HCT116 (cell line): ENCODE measurements at regions not wholly inside any gene's neighbourhood (a gene's known extent, or its start where the extent isn't known, plus 50 kb on each side); places are given as distances from the start of the nearest gene placed in this dataset.

Source experiments
- ATAC-seq: fragments of 200-7000 bp; cut with Tn5 transposase; 2 replicates; pipeline ENCODE4 v1.9.1; 2020; ENCODE audit warnings: mild to moderate bottlenecking, moderate library complexity
- BruUV-seq: library from RNA; stranded (reverse); fragments of 400-500 nt; replicated peaks from 2 replicates; lab custom pipeline; 2021; lab: Mats Ljungman, UMichigan
- CTCF ChIA-PET: fragments of 300-600 bp; sonication (Branson Sonifier 250); formaldehyde crosslinking; loops from one replicate; lab custom pipeline; 2021; ENCODE audit warnings: antibody characterized with exemption; lab: Charles Lee
- POLR2A ChIA-PET: fragments of 300-600, 350-600 bp; sonication (Branson Sonifier 250); formaldehyde crosslinking; loops from one replicate; lab custom pipeline; 2021; ENCODE audit warnings: antibody characterized with exemption; lab: Charles Lee
- RAD21 ChIA-PET, 2 experiments: fragments of 300-600 bp; sonication (Branson Sonifier 250); formaldehyde crosslinking; loops; one replicate each; lab custom pipeline; 2023; ENCODE audit warnings: low total read pairs in 2 of 2; ENCODE audit not compliant: uncharacterized antibody in 2 of 2, unreplicated experiment in 2 of 2, low non-redundant PET in 1 of 2; lab: Charles Lee
- DNase-seq: peaks from one replicate; pipeline ENCODE4 v3.0.0-alpha.2; 2010; ENCODE audit warnings: low read depth, low spot score
- H2AFZ ChIP-seq: fragments of 200-600 bp; shearing (Covaris generic), sonication (generic); 2 replicates; pipeline ENCODE4 v1.6.1; 2017; ENCODE audit warnings: low read depth, mixed run types, mixed read lengths, antibody characterized with exemption, low read length; ENCODE audit not compliant: poor library complexity, severe bottlenecking
- H3K27ac ChIP-seq: 2 replicates; pipeline ENCODE4 v1.5.1; 2012; ENCODE audit warnings: low read depth, low read length
- H3K27me3 ChIP-seq: fragments of 200-600 bp; sonication (generic); 2 replicates; pipeline ENCODE4 v1.6.1; 2016; ENCODE audit warnings: mixed run types, low read length, mixed read lengths; ENCODE audit not compliant: insufficient read depth
- H3K36me3 ChIP-seq, 2 experiments: fragments of 200-500 bp in 1 of 2; fragments of 200-600 bp in 1 of 2; sonication (Bioruptor generic) in 1 of 2; sonication (generic) in 1 of 2; 2 replicates each; pipeline versions ENCODE4 v1.5.1 to v1.6.1; 2014 to 2016; ENCODE audit warnings: low read length in 2 of 2, inconsistent platforms in 1 of 2, mixed read lengths in 1 of 2, mixed run types in 1 of 2; ENCODE audit not compliant: insufficient read depth in 2 of 2, control insufficient read depth in 1 of 2
- H3K4me1 ChIP-seq, 2 experiments: fragments of 200-600 bp in 1 of 2; sonication (generic) in 1 of 2; 2 replicates each; pipeline versions ENCODE4 v1.5.1 to v1.6.1; 2012 to 2017; ENCODE audit warnings: low read length in 2 of 2, inconsistent platforms in 1 of 2, mild to moderate bottlenecking in 1 of 2, mixed read lengths in 1 of 2, mixed run types in 1 of 2, moderate library complexity in 1 of 2; ENCODE audit not compliant: insufficient read depth in 2 of 2, control insufficient read depth in 1 of 2
- H3K4me2 ChIP-seq: fragments of 200-600 bp; sonication (generic); 2 replicates; pipeline ENCODE4 v1.6.1; 2017; ENCODE audit warnings: mixed run types, low read length, mixed read lengths
- H3K4me3 ChIP-seq, 2 experiments: fragments of 200-600 bp in 1 of 2; sonication (generic) in 1 of 2; replicated peaks in 1 of 2; 2 replicates each; pipeline ENCODE4 v1.5.1; 2011 to 2016; ENCODE audit warnings: low read length in 2 of 2, control low read depth in 1 of 2, low read depth in 1 of 2, mild to moderate bottlenecking in 1 of 2, mixed read lengths in 1 of 2, mixed run types in 1 of 2
- H3K79me2 ChIP-seq: fragments of 200-600 bp; sonication (generic); 2 replicates; pipeline ENCODE4 v1.6.1; 2017; ENCODE audit warnings: mild to moderate bottlenecking, mixed run types, low read length, moderate library complexity, mixed read lengths; ENCODE audit not compliant: insufficient read depth
- H3K9ac ChIP-seq: fragments of 200-600 bp; sonication (generic); 2 replicates; pipeline ENCODE4 v1.6.1; 2016; ENCODE audit warnings: low read length, mixed read lengths
- H3K9me2 ChIP-seq: fragments of 200-600 bp; sonication (generic), shearing (Covaris generic); 2 replicates; pipeline ENCODE4 v1.6.1; 2017; ENCODE audit warnings: mixed run types, mild to moderate bottlenecking, moderate library complexity; ENCODE audit not compliant: insufficient read depth
- H3K9me3 ChIP-seq, 2 experiments: fragments of 200-500 bp in 1 of 2; fragments of 200-600 bp in 1 of 2; sonication (Bioruptor generic) in 1 of 2; sonication (generic) in 1 of 2; 2 replicates each; pipeline ENCODE4 v1.6.1; 2014 to 2017; ENCODE audit warnings: low read length in 2 of 2, mixed read lengths in 2 of 2, inconsistent platforms in 1 of 2, low read depth in 1 of 2, mild to moderate bottlenecking in 1 of 2, mixed run types in 1 of 2, moderate library complexity in 1 of 2; ENCODE audit not compliant: control insufficient read depth in 1 of 2, insufficient read depth in 1 of 2
- H4K20me1 ChIP-seq: fragments of 200-600 bp; sonication (generic), shearing (Covaris generic); 2 replicates; pipeline ENCODE4 v1.6.1; 2017; ENCODE audit warnings: mixed run types, mild to moderate bottlenecking, moderate library complexity; ENCODE audit not compliant: insufficient read depth
- ATF3 ChIP-seq: IDR thresholded peaks from 2 replicates; pipeline ENCODE4 v1.6.1; 2012
- CBX3 ChIP-seq: IDR thresholded peaks from 2 replicates; pipeline ENCODE4 v1.6.1; 2012; ENCODE audit warnings: low read depth
- CEBPB ChIP-seq: IDR thresholded peaks from 2 replicates; pipeline ENCODE4 v1.6.1; 2012; ENCODE audit warnings: low read depth
- CTCF ChIP-seq, 3 experiments: fragments of 200-600 bp in 1 of 3; sonication (generic) in 1 of 3; IDR thresholded peaks in 2 of 3; conservative IDR thresholded peaks in 1 of 3; 2 replicates each; pipeline ENCODE4 v1.5.1; 2012 to 2017; ENCODE audit warnings: low read depth in 2 of 3, low read length in 2 of 3, antibody characterized with exemption in 1 of 3, borderline replicate concordance in 1 of 3, control low read depth in 1 of 3, mild to moderate bottlenecking in 1 of 3, mixed read lengths in 1 of 3, mixed run types in 1 of 3, moderate library complexity in 1 of 3; ENCODE audit not compliant: insufficient read depth in 1 of 3
- EGR1 ChIP-seq: IDR thresholded peaks from 2 replicates; pipeline ENCODE4 v1.6.1; 2012; ENCODE audit warnings: low read depth
- ELF1 ChIP-seq: IDR thresholded peaks from 2 replicates; pipeline ENCODE4 v1.6.1; 2012; ENCODE audit warnings: low read depth, borderline replicate concordance
- EZH2phosphoT487 ChIP-seq: fragments of 200-600 bp; IDR thresholded peaks from 2 replicates; pipeline ENCODE4 v1.6.1; 2018; ENCODE audit warnings: antibody characterized with exemption, borderline replicate concordance
- FOSL1 ChIP-seq: IDR thresholded peaks from 2 replicates; pipeline ENCODE4 v1.6.1; 2012; ENCODE audit warnings: low read depth
- JUND ChIP-seq: IDR thresholded peaks from 2 replicates; pipeline ENCODE4 v1.6.1; 2012
- POLR2A ChIP-seq: IDR thresholded peaks from 2 replicates; pipeline ENCODE4 v1.7.0; 2011; ENCODE audit warnings: borderline replicate concordance; ENCODE audit not compliant: insufficient read depth, insufficient read length; ENCODE audit errors: extremely low read depth
- POLR2AphosphoS5 ChIP-seq: IDR thresholded peaks from 2 replicates; pipeline ENCODE4 v1.6.1; 2011; ENCODE audit warnings: mild to moderate bottlenecking, low read depth, low read length, moderate library complexity
- RAD21 ChIP-seq: IDR thresholded peaks from 2 replicates; pipeline ENCODE4 v1.6.1; 2012; ENCODE audit warnings: low read depth, mild to moderate bottlenecking
- REST ChIP-seq: IDR thresholded peaks from 2 replicates; pipeline ENCODE4 v1.6.1; 2012; ENCODE audit warnings: low read depth
- SIN3A ChIP-seq: IDR thresholded peaks from 2 replicates; pipeline ENCODE4 v1.6.1; 2012; ENCODE audit warnings: low read depth
- SP1 ChIP-seq: IDR thresholded peaks from 2 replicates; pipeline ENCODE4 v1.6.1; 2012; ENCODE audit warnings: low read depth
- SRF ChIP-seq: IDR thresholded peaks from 2 replicates; pipeline ENCODE4 v1.6.1; 2012; ENCODE audit warnings: low read depth
- TCF7L2 ChIP-seq: IDR thresholded peaks from 2 replicates; pipeline ENCODE4 v1.7.0; 2011; ENCODE audit warnings: borderline replicate concordance, inconsistent platforms; ENCODE audit not compliant: insufficient read depth, insufficient read length; ENCODE audit errors: extremely low read depth
- YY1 ChIP-seq: IDR thresholded peaks from 2 replicates; pipeline ENCODE4 v1.6.1; 2011; ENCODE audit warnings: low read length, low read depth, moderate library complexity, mild to moderate bottlenecking; ENCODE audit not compliant: insufficient replicate concordance; ENCODE audit errors: extremely low read depth
- intact Hi-C: fragments of 100-400 bp; cut with micrococcal nuclease; formaldehyde crosslinking; loops from 2 replicates; pipeline ENCODE4 v1.10.0; 2022
- TF ChIP-seq, protein P1 (sequence below): IDR thresholded peaks from 2 replicates; pipeline ENCODE4 v1.6.1; 2011; ENCODE audit warnings: mild to moderate bottlenecking, low read length, moderate library complexity; ENCODE audit not compliant: insufficient replicate concordance; ENCODE audit errors: extremely low read depth

DNA sequence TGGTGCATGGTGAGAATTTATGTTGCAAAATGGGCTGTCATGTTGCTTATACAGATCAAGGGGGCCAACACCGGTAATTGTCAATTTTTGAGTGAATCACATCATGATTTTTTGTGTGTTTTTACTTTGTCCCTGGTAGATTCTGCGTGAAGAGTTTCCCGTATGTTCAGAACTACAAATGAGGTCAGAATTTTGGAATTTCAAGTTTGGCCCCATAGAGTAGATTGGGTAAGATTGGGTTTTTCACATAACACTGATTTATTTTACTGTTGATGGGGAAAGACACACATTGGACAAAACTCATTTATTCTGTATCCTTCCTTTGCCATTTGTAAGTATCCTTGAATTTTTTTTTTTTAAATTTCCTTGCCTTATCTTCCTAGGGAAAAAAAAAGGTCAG lies 158.5 kb upstream of the MXRA5 start:
- RAD21 ChIA-PET, result no interaction called here
- CTCF ChIA-PET, result no interaction called here
- intact Hi-C loops, result no loop called here
- Histone ChIP-seq H4K20me1 (no peaks in the 10 kb centered on the region), H3K36me3 (no peaks in the 10 kb centered on the region), H3K27me3 (no peaks in the 10 kb centered on the region), H3K4me2 (no peak overlapping the region), H3K4me1 (no peaks in the 10 kb centered on the region), H2AFZ (no peak overlapping the region), H3K27ac (no peak overlapping the region), H3K9me2 (no peaks in the 10 kb centered on the region), H3K9ac (no peak overlapping the region), H3K9me3 (no peaks in the 10 kb centered on the region), H3K79me2 (no peaks in the 10 kb centered on the region), H3K4me3 (no peak overlapping the region)
- BruUV-seq, result no TSS peak
- DNase-seq (no peak), ATAC-seq (no peak)
- POLR2A ChIA-PET, result no interaction called here
- TF ChIP-seq, protein P1, sequence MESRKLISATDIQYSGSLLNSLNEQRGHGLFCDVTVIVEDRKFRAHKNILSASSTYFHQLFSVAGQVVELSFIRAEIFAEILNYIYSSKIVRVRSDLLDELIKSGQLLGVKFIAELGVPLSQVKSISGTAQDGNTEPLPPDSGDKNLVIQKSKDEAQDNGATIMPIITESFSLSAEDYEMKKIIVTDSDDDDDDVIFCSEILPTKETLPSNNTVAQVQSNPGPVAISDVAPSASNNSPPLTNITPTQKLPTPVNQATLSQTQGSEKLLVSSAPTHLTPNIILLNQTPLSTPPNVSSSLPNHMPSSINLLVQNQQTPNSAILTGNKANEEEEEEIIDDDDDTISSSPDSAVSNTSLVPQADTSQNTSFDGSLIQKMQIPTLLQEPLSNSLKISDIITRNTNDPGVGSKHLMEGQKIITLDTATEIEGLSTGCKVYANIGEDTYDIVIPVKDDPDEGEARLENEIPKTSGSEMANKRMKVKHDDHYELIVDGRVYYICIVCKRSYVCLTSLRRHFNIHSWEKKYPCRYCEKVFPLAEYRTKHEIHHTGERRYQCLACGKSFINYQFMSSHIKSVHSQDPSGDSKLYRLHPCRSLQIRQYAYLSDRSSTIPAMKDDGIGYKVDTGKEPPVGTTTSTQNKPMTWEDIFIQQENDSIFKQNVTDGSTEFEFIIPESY, result no peak
- no peak for TF ChIP-seq SIN3A
- TF ChIP-seq REST, result no peak
- no peak for TF ChIP-seq ATF3
- TF ChIP-seq JUND, result no peak
- no peak for TF ChIP-seq ELF1
- TF ChIP-seq POLR2A, result no peak
- no peak for TF ChIP-seq YY1
- no peak for TF ChIP-seq SRF
- TF ChIP-seq CTCF (IDR thresholded peaks at IDR 0.05 in 2 of 3, conservative IDR thresholded peaks at IDR 0.05 in 1 of 3; ENCODE audit: borderline replicate concordance in 1 of 3, insufficient read depth in 1 of 3, low read depth in 2 of 3, low read length in 2 of 3), result no peak
- no peak for TF ChIP-seq RAD21
- no peak for TF ChIP-seq CEBPB
- TF ChIP-seq CBX3, result no peak
- no peak for TF ChIP-seq FOSL1
- TF ChIP-seq TCF7L2, result no peak
- TF ChIP-seq POLR2AphosphoS5, result no peak
- no peak for TF ChIP-seq SP1
- no peak for TF ChIP-seq EGR1
- TF ChIP-seq EZH2phosphoT487, result no peak
